A673 (cell line): ENCODE measurements at regions not wholly inside any gene's neighbourhood (a gene's known extent, or its start where the extent isn't known, plus 50 kb on each side); places are given as distances from the start of the nearest gene placed in this dataset.

Experiments used
- EZH2 ChIP-seq: fragments of 200-600 bp; sonication (generic); IDR thresholded peaks from 2 replicates; pipeline ENCODE4 v1.6.1; 2017; ENCODE audit warnings: borderline replicate concordance, low read depth, mild to moderate bottlenecking, mixed read lengths, antibody characterized with exemption, low read length; ENCODE audit not compliant: poor library complexity, severe bottlenecking
- TF ChIP-seq, protein P1 (sequence below): fragments of 300-800, 200-600 bp; sonication (generic); conservative IDR thresholded peaks from 2 replicates; pipeline ENCODE4 v1.5.1; 2017; ENCODE audit warnings: low read depth, mild to moderate bottlenecking, antibody characterized with exemption, low read length, moderate library complexity, mixed read lengths

GRCh38 chr14:95449131-95449530 lies 67.3 kb downstream of the SYNE3 start:
- TF ChIP-seq, protein P1, sequence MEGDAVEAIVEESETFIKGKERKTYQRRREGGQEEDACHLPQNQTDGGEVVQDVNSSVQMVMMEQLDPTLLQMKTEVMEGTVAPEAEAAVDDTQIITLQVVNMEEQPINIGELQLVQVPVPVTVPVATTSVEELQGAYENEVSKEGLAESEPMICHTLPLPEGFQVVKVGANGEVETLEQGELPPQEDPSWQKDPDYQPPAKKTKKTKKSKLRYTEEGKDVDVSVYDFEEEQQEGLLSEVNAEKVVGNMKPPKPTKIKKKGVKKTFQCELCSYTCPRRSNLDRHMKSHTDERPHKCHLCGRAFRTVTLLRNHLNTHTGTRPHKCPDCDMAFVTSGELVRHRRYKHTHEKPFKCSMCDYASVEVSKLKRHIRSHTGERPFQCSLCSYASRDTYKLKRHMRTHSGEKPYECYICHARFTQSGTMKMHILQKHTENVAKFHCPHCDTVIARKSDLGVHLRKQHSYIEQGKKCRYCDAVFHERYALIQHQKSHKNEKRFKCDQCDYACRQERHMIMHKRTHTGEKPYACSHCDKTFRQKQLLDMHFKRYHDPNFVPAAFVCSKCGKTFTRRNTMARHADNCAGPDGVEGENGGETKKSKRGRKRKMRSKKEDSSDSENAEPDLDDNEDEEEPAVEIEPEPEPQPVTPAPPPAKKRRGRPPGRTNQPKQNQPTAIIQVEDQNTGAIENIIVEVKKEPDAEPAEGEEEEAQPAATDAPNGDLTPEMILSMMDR, result no peak
- no peak for TF ChIP-seq EZH2
